Keratinocyte (primary cell): ENCODE measurements at regions not wholly inside any gene's neighbourhood (a gene's known extent, or its start where the extent isn't known, plus 50 kb on each side); places are given as distances from the start of the nearest gene placed in this dataset.

Experiments used
- DNase-seq: peaks from one replicate; pipeline ENCODE4 v3.0.0-alpha.2; 2011; ENCODE audit warnings: low read depth, missing footprints, low spot score
- FAIRE-seq: peaks from 2 replicates; lab custom pipeline; 2011; peaks lifted over from hg19 to GRCh38; lab: Jason Lieb, UNC
- H2AFZ ChIP-seq: 2 replicates; pipeline ENCODE4 v1.6.0; 2012; ENCODE audit warnings: low read length, control low read depth, inconsistent platforms; ENCODE audit not compliant: control insufficient read depth
- H3K27ac ChIP-seq: 2 replicates; pipeline ENCODE4 v1.5.1; 2011; ENCODE audit warnings: low read length; ENCODE audit not compliant: control insufficient read depth, insufficient read depth
- H3K27me3 ChIP-seq: 3 replicates; pipeline ENCODE4 v1.6.0; 2011; ENCODE audit warnings: low read length; ENCODE audit not compliant: control insufficient read depth, insufficient read depth; ENCODE audit errors: extremely low read depth
- H3K36me3 ChIP-seq, 2 experiments: 2 replicates in 1 of 2; 3 replicates in 1 of 2; pipeline ENCODE4 v1.5.1; 2011; ENCODE audit warnings: low read length in 2 of 2, mild to moderate bottlenecking in 1 of 2; ENCODE audit not compliant: control insufficient read depth in 2 of 2, insufficient read depth in 2 of 2; ENCODE audit errors: extremely low read depth in 1 of 2
- H3K4me1 ChIP-seq: 3 replicates; pipeline ENCODE4 v1.5.1; 2011; ENCODE audit warnings: low read length; ENCODE audit not compliant: control insufficient read depth, insufficient read depth; ENCODE audit errors: extremely low read depth
- H3K4me2 ChIP-seq: 3 replicates; pipeline ENCODE4 v1.6.0; 2011; ENCODE audit warnings: low read depth, low read length; ENCODE audit not compliant: control insufficient read depth, insufficient read depth; ENCODE audit errors: extremely low read depth
- H3K4me3 ChIP-seq, 3 experiments: fragments of 200-600 bp in 1 of 3; sonication (generic) in 1 of 3; 2 replicates in 2 of 3; 3 replicates in 1 of 3; pipeline ENCODE4 v1.5.1; 2011 to 2016; ENCODE audit warnings: low read length in 3 of 3, mild to moderate bottlenecking in 3 of 3, control low read depth in 2 of 3, inconsistent platforms in 1 of 3, low read depth in 1 of 3, mixed read lengths in 1 of 3, mixed run types in 1 of 3, moderate library complexity in 1 of 3; ENCODE audit not compliant: control insufficient read depth in 2 of 3, insufficient read depth in 2 of 3; ENCODE audit errors: extremely low read depth in 1 of 3
- H3K79me2 ChIP-seq: 2 replicates; pipeline ENCODE4 v1.6.0; 2012; ENCODE audit warnings: low read length; ENCODE audit not compliant: control insufficient read depth, insufficient read depth
- H3K9ac ChIP-seq: 3 replicates; pipeline ENCODE4 v1.6.0; 2011; ENCODE audit warnings: low read length; ENCODE audit not compliant: control insufficient read depth, insufficient read depth; ENCODE audit errors: extremely low read depth
- H3K9me1 ChIP-seq: 3 replicates; pipeline ENCODE4 v1.6.0; 2011; ENCODE audit warnings: low read length; ENCODE audit not compliant: control insufficient read depth, insufficient read depth; ENCODE audit errors: extremely low read depth
- H3K9me3 ChIP-seq: 2 replicates; pipeline ENCODE4 v1.5.1; 2012; ENCODE audit warnings: low read depth, low read length; ENCODE audit not compliant: control insufficient read depth
- H4K20me1 ChIP-seq: 3 replicates; pipeline ENCODE4 v1.6.0; 2011; ENCODE audit warnings: low read length; ENCODE audit not compliant: control insufficient read depth, insufficient read depth; ENCODE audit errors: extremely low read depth
- CTCF ChIP-seq, 3 experiments: IDR thresholded peaks in 1 of 3; conservative IDR thresholded peaks in 1 of 3; optimal IDR thresholded peaks in 1 of 3; 2 replicates in 2 of 3; 3 replicates in 1 of 3; pipeline versions ENCODE3 to v1.5.1; 2011; ENCODE audit warnings: low read length in 3 of 3, mild to moderate bottlenecking in 3 of 3, moderate library complexity in 2 of 3, control low read depth in 1 of 3, inconsistent platforms in 1 of 3; ENCODE audit not compliant: insufficient read depth in 2 of 3; ENCODE audit errors: extremely low read depth in 1 of 3
- EZH2 ChIP-seq: IDR thresholded peaks from one replicate; pipeline ENCODE4 v1.6.1; 2012; ENCODE audit warnings: inconsistent platforms, mild to moderate bottlenecking, low read length, moderate library complexity
- dilution Hi-C: fragments of 300-500 bp; cut with MboI; formaldehyde crosslinking; loops from one replicate; pipeline ENCODE4 v1.7.0; 2020; ENCODE audit warnings: low sequenced_read_pairs; ENCODE audit not compliant: extremely low pct_ligation_motif_present

GRCh38 chr18:46184727-46185126 is 80.5 kb downstream of the HAUS1 start:
- Histone ChIP-seq H3K36me3 (no peaks in the 10 kb centered on the region), H3K9me3 (no peaks in the 10 kb centered on the region), H3K4me3 (no peak overlapping the region), H3K27ac (no peak overlapping the region), H4K20me1 (peaks cover 5% of the 10 kb centered on the region), H3K27me3 (no peaks in the 10 kb centered on the region), H3K79me2 (peaks cover 97% of the 10 kb centered on the region), H3K9ac (no peak overlapping the region), H3K4me1 (no peaks in the 10 kb centered on the region), H3K9me1 (no peaks in the 10 kb centered on the region), H3K4me2 (no peak overlapping the region), H2AFZ (no peak overlapping the region)
- dilution Hi-C loops = no loop called here
- no peak for FAIRE-seq
- no peak for TF ChIP-seq EZH2
- TF ChIP-seq CTCF (optimal IDR thresholded peaks at IDR 0.05 in 1 of 3, IDR thresholded peaks at IDR 0.05 in 1 of 3, conservative IDR thresholded peaks at IDR 0.05 in 1 of 3; ENCODE audit: extremely low read depth in 1 of 3, insufficient read depth in 2 of 3, low read length in 3 of 3) = no peak
- DNase-seq = no peak

GRCh38 chr18:46190667-46191066 is 86.5 kb downstream of the HAUS1 start:
- no peaks in the 10 kb centered on the region for H3K27me3 ChIP-seq
- H3K9me1 ChIP-seq = no peaks in the 10 kb centered on the region
- TF ChIP-seq EZH2 (no peak), CTCF (optimal IDR thresholded peaks at IDR 0.05 in 1 of 3, IDR thresholded peaks at IDR 0.05 in 1 of 3, conservative IDR thresholded peaks at IDR 0.05 in 1 of 3; ENCODE audit: extremely low read depth in 1 of 3, insufficient read depth in 2 of 3, low read length in 3 of 3) (no peak)
- no peak overlapping the region for H3K27ac ChIP-seq
- no peak for DNase-seq
- H3K9ac ChIP-seq = no peak overlapping the region
- H3K4me1 ChIP-seq = peaks cover 10% of the 10 kb centered on the region
- H2AFZ ChIP-seq = no peak overlapping the region
- peak; percentile 41 for FAIRE-seq
- no peaks in the 10 kb centered on the region for H3K36me3 ChIP-seq
- H3K9me3 ChIP-seq = no peaks in the 10 kb centered on the region
- H3K79me2 ChIP-seq = peaks cover 89% of the 10 kb centered on the region
- H3K4me3 ChIP-seq = no peak overlapping the region
- dilution Hi-C loops = no loop called here
- peaks cover 7% of the 10 kb centered on the region for H4K20me1 ChIP-seq
- H3K4me2 ChIP-seq = no peak overlapping the region
